NCI-H510A (cell line): ENCODE measurements at regions not wholly inside any gene's neighbourhood (a gene's known extent, or its start where the extent isn't known, plus 50 kb on each side); places are given as distances from the start of the nearest gene placed in this dataset.

Experiments used
- DNase-seq: peaks from one replicate; lab custom pipeline; 2025; lab: John Stamatoyannopoulos, UW

- no peak for DNase-seq
Observed at GRCh38 chr3:86282106-86282787, 708.7 kb downstream of the VGLL3 start.

- DNase-seq, result no peak
Observed at GRCh38 chr3:86269364-86270155, 721.4 kb downstream of the VGLL3 start.

- DNase-seq, result no peak
Observed at GRCh38 chr3:86257955-86258641, 732.9 kb downstream of the VGLL3 start.

GRCh38 chr3:86254480-86254879, 736.5 kb downstream of the VGLL3 start:
- DNase-seq, result no peak

GRCh38 chr3:86251781-86252180, 739.2 kb downstream of the VGLL3 start:
- no peak for DNase-seq

GRCh38 chr3:86249833-86250232, 741.1 kb downstream of the VGLL3 start:
- no peak for DNase-seq

- DNase-seq, result no peak
Observed at GRCh38 chr3:86245360-86245759, 745.6 kb downstream of the VGLL3 start.

GRCh38 chr3:86244905-86245304, 746.0 kb downstream of the VGLL3 start:
- DNase-seq, result no peak

- DNase-seq, result no peak
Observed at GRCh38 chr3:86239946-86240345, 751.0 kb downstream of the VGLL3 start.

- DNase-seq, result no peak
Observed at GRCh38 chr3:86234506-86235254, 756.3 kb downstream of the VGLL3 start.

GRCh38 chr3:86230762-86231161, 760.2 kb downstream of the VGLL3 start:
- DNase-seq, result no peak

- DNase-seq, result no peak
Observed at GRCh38 chr3:86229775-86230094, 761.2 kb downstream of the VGLL3 start.

- DNase-seq, result no peak
Observed at GRCh38 chr3:86229086-86229774, 761.7 kb downstream of the VGLL3 start.

GRCh38 chr3:86228101-86228500, 762.8 kb downstream of the VGLL3 start:
- DNase-seq, result no peak

GRCh38 chr3:86225461-86225860, 765.5 kb downstream of the VGLL3 start:
- DNase-seq, result no peak

GRCh38 chr3:86221601-86222000, 769.3 kb downstream of the VGLL3 start:
- DNase-seq, result no peak

GRCh38 chr3:86208772-86209171, 782.2 kb downstream of the VGLL3 start:
- no peak for DNase-seq

GRCh38 chr3:86182606-86183005, 808.3 kb downstream of the VGLL3 start:
- DNase-seq, result no peak

GRCh38 chr3:86180696-86181095, 810.3 kb downstream of the VGLL3 start:
- DNase-seq, result no peak

GRCh38 chr3:86178095-86178494, 812.9 kb downstream of the VGLL3 start:
- DNase-seq, result no peak

GRCh38 chr3:86176445-86176784, 814.5 kb downstream of the VGLL3 start:
- no peak for DNase-seq
